ENCODE measurements at regions not wholly inside any gene's neighbourhood (a gene's known extent, or its start where the extent isn't known, plus 50 kb on each side); places are given as distances from the start of the nearest gene placed in this dataset.

DNA sequence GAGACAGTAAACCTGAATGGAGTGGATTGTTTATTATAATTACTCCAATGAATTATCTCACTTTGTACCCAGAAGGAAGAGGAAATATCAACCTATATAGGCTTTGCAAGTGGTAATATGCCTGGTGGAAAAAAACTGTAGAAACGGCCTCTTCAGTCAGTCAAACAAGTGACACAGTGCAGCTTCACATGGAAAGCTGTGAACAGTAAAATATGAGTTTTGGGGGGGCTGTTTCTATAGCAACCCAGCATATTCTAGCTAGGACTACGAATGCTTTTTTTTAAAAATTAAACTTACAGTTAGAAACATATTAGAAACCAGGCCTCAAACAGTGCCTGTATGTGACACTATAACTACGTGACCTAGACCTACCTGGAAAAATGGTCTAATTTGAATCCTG lies 150.1 kb downstream of the PPP1R2C start:
- H4K20me1 ChIP-seq (ENCODE audit: control insufficient read depth, insufficient read depth, low read depth, low read length) = no peaks in the 10 kb centered on the region
- H3K4me1 ChIP-seq (ENCODE audit: control insufficient read depth, low read length) = no peaks in the 10 kb centered on the region
- H3K4me2 ChIP-seq (ENCODE audit: low read length) = no peak overlapping the region
- H3K9me2 ChIP-seq (replicated peaks; ENCODE audit: control insufficient read depth, low read length) = no peaks in the 10 kb centered on the region
- no peak for TF ChIP-seq CTCF (IDR thresholded peaks at IDR 0.05; ENCODE audit: low read depth, low read length, poor library complexity, severe bottlenecking)
- no peak for TF ChIP-seq EZH2phosphoT487 (IDR thresholded peaks at IDR 0.05; ENCODE audit: borderline replicate concordance, low read length)
- no peaks in the 10 kb centered on the region for H3K9me3 ChIP-seq (ENCODE audit: control insufficient read depth, insufficient read depth, low read length)
- no peaks in the 10 kb centered on the region for H3K27me3 ChIP-seq (ENCODE audit: control insufficient read depth, low read length)
- no peak overlapping the region for H3K4me3 ChIP-seq (ENCODE audit: low read length)
- H3F3A ChIP-seq (ENCODE audit: control insufficient read depth, insufficient read depth) = no peaks in the 10 kb centered on the region
- no peaks in the 10 kb centered on the region for H3K36me3 ChIP-seq (ENCODE audit: control insufficient read depth, low read length)
- H3K27ac ChIP-seq (ENCODE audit: low read depth, low read length) = no peak overlapping the region
- no peaks in the 10 kb centered on the region for H3K79me2 ChIP-seq (ENCODE audit: control insufficient read depth, low read length)

- Histone ChIP-seq H3K79me2 (ENCODE audit: control insufficient read depth, low read length) (no peaks in the 10 kb centered on the region), H3K4me2 (ENCODE audit: low read length) (no peak overlapping the region), H3F3A (ENCODE audit: control insufficient read depth, insufficient read depth) (no peaks in the 10 kb centered on the region), H3K4me1 (ENCODE audit: control insufficient read depth, low read length) (no peaks in the 10 kb centered on the region), H3K9me2 (replicated peaks; ENCODE audit: control insufficient read depth, low read length) (no peaks in the 10 kb centered on the region), H3K36me3 (ENCODE audit: control insufficient read depth, low read length) (no peaks in the 10 kb centered on the region), H3K4me3 (ENCODE audit: low read length) (no peak overlapping the region), H4K20me1 (ENCODE audit: control insufficient read depth, insufficient read depth, low read depth, low read length) (no peaks in the 10 kb centered on the region), H3K27me3 (ENCODE audit: control insufficient read depth, low read length) (no peaks in the 10 kb centered on the region), H3K27ac (ENCODE audit: low read depth, low read length) (no peak overlapping the region), H3K9me3 (ENCODE audit: control insufficient read depth, insufficient read depth, low read length) (no peaks in the 10 kb centered on the region)
- no peak for TF ChIP-seq CTCF (IDR thresholded peaks at IDR 0.05; ENCODE audit: low read depth, low read length, poor library complexity, severe bottlenecking)
Measured at GRCh38 chrX:42624524-42624923, 153.4 kb downstream of the PPP1R2C start.

GRCh38 chrX:42619068-42619467 lies 158.9 kb downstream of the PPP1R2C start:
- Histone ChIP-seq H3K9me3 (ENCODE audit: control insufficient read depth, insufficient read depth, low read length) (no peaks in the 10 kb centered on the region), H3K9me2 (replicated peaks; ENCODE audit: control insufficient read depth, low read length) (no peaks in the 10 kb centered on the region), H3K4me2 (ENCODE audit: low read length) (no peak overlapping the region), H3F3A (ENCODE audit: control insufficient read depth, insufficient read depth) (no peaks in the 10 kb centered on the region), H3K79me2 (ENCODE audit: control insufficient read depth, low read length) (no peaks in the 10 kb centered on the region), H3K4me3 (ENCODE audit: low read length) (no peak overlapping the region), H4K20me1 (ENCODE audit: control insufficient read depth, insufficient read depth, low read depth, low read length) (no peaks in the 10 kb centered on the region), H3K4me1 (ENCODE audit: control insufficient read depth, low read length) (no peaks in the 10 kb centered on the region), H3K36me3 (ENCODE audit: control insufficient read depth, low read length) (no peaks in the 10 kb centered on the region), H3K27ac (ENCODE audit: low read depth, low read length) (no peak overlapping the region), H3K27me3 (ENCODE audit: control insufficient read depth, low read length) (no peaks in the 10 kb centered on the region)
- TF ChIP-seq EZH2phosphoT487 (IDR thresholded peaks at IDR 0.05; ENCODE audit: borderline replicate concordance, low read length) (no peak), CTCF (IDR thresholded peaks at IDR 0.05; ENCODE audit: low read depth, low read length, poor library complexity, severe bottlenecking) (no peak)

DNA sequence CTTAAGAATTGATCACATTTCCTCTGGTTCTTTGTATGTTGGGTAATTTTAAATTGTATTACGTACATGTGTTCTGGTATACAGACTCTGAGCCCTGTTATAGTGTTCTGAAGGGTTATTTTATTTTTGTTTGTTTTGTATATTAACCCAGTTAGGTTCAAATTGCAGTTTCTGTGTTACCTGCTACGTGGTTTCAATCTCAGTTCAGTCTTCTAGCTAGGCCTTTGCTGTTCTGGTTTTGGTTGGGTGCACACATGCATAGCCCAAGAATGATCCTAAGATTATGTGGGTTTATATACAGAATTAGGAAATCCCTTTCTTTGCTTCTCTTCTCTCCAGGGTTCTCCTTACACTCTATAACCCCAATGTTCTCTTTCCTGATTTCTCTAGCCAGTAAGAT lies 161.0 kb downstream of the PPP1R2C start:
- Histone ChIP-seq H3K9me3 (ENCODE audit: control insufficient read depth, insufficient read depth, low read length) (no peaks in the 10 kb centered on the region), H3K4me1 (ENCODE audit: control insufficient read depth, low read length) (no peaks in the 10 kb centered on the region), H3K4me3 (ENCODE audit: low read length) (no peak overlapping the region), H3F3A (ENCODE audit: control insufficient read depth, insufficient read depth) (no peaks in the 10 kb centered on the region), H3K36me3 (ENCODE audit: control insufficient read depth, low read length) (no peaks in the 10 kb centered on the region), H3K27me3 (ENCODE audit: control insufficient read depth, low read length) (no peaks in the 10 kb centered on the region), H4K20me1 (ENCODE audit: control insufficient read depth, insufficient read depth, low read depth, low read length) (no peaks in the 10 kb centered on the region), H3K4me2 (ENCODE audit: low read length) (no peak overlapping the region), H3K79me2 (ENCODE audit: control insufficient read depth, low read length) (no peaks in the 10 kb centered on the region), H3K9me2 (replicated peaks; ENCODE audit: control insufficient read depth, low read length) (no peaks in the 10 kb centered on the region), H3K27ac (ENCODE audit: low read depth, low read length) (no peak overlapping the region)
- no peak for TF ChIP-seq CTCF (IDR thresholded peaks at IDR 0.05; ENCODE audit: low read depth, low read length, poor library complexity, severe bottlenecking)
- no peak for TF ChIP-seq EZH2phosphoT487 (IDR thresholded peaks at IDR 0.05; ENCODE audit: borderline replicate concordance, low read length)
